ENCODE measurements at regions not wholly inside any gene's neighbourhood (a gene's known extent, or its start where the extent isn't known, plus 50 kb on each side); places are given as distances from the start of the nearest gene placed in this dataset.

DNA sequence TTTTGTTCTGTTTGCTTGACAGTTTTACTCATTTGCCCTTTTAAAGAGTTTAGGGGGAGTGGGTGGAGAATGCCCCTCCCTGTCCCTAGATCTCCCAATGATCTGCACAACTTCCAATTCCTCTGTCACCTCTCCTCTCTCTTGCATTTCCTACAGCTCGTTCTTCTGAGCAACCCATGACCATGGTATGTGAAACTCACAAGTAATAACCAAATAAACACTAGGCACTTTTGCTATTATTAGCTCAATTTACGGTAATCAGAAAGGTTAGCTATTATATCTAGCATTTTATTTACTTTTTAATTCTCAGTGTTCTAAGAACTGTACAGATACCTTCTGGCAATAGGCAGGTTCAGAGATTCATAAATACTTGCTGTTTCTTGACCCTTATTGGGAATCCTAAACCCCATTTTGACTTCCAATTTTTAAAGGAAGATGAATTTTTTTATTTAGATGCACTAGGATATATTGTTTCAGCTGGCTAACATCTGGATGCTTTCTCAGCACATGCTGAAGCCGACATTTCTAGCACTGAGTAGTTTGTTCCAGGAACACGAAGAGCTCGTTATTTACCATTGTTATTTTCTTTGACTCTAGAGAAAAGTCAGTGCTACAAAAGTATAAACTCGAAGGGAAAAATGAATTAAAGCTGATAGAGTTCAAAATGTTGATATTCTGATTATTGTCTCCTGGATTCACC lies 194.7 kb upstream of the TLL1 start:
- TF ChIP-seq, protein P1, sequence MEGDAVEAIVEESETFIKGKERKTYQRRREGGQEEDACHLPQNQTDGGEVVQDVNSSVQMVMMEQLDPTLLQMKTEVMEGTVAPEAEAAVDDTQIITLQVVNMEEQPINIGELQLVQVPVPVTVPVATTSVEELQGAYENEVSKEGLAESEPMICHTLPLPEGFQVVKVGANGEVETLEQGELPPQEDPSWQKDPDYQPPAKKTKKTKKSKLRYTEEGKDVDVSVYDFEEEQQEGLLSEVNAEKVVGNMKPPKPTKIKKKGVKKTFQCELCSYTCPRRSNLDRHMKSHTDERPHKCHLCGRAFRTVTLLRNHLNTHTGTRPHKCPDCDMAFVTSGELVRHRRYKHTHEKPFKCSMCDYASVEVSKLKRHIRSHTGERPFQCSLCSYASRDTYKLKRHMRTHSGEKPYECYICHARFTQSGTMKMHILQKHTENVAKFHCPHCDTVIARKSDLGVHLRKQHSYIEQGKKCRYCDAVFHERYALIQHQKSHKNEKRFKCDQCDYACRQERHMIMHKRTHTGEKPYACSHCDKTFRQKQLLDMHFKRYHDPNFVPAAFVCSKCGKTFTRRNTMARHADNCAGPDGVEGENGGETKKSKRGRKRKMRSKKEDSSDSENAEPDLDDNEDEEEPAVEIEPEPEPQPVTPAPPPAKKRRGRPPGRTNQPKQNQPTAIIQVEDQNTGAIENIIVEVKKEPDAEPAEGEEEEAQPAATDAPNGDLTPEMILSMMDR (IDR thresholded peaks at IDR 0.05; ENCODE audit: unreplicated experiment): no peak
- Mint-ChIP-seq H3K27me3 (ENCODE audit: low read depth) (no peaks in the 10 kb centered on the region), H3K27ac (no peak overlapping the region), H3K9me3 (peaks cover 3% of the 10 kb centered on the region), H3K4me3 (no peak overlapping the region), H3K4me1 (no peaks in the 10 kb centered on the region), H3K36me3 (no peaks in the 10 kb centered on the region)
- no peak for DNase-seq (ENCODE audit: low spot score in 2 of 2, unreplicated experiment in 2 of 2)

DNA sequence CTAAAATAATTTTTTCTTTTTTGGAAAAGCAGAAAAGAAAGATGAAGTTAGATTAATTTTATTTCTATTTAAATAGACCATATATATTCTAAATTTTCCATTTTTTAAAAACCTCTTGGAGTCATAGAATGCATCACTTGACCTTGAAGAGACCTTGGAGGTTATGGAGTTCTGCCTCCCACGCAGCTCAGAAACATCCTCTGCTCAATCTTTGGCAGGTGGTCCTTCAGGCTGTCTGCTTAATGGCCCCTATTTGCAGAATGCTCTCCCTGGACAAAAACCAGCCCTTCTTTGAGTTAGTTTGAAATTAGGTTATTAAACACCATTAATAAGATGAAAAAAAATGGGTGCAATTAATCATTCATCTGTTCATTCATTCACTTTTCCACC lies 194.1 kb upstream of the TLL1 start:
- Mint-ChIP-seq H3K4me1 (no peaks in the 10 kb centered on the region), H3K4me3 (no peak overlapping the region), H3K27me3 (ENCODE audit: low read depth) (no peaks in the 10 kb centered on the region), H3K27ac (no peak overlapping the region), H3K9me3 (peaks cover 3% of the 10 kb centered on the region), H3K36me3 (no peaks in the 10 kb centered on the region)
- no peak for DNase-seq (ENCODE audit: low spot score in 2 of 2, unreplicated experiment in 2 of 2)
- TF ChIP-seq, protein P1 (IDR thresholded peaks at IDR 0.05; ENCODE audit: unreplicated experiment): no peak

DNA sequence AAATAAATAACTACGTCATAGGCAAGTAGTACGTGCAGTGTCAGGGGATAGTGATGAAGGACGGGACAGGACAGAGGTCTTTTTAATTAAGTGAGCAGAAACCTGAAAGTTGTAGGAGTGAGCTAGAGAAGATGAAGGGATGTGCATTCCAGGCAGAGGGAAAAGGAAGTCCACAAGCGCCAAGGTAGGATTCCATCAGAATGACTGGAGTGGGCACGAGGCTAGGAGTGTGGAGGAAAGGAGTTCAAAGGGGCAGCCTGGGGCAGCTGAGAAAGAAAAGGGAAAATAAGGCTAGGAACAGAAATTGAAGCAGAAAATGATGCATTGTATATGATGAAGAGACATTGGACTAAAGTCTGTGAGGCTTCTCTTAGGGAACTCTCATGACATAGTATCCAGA lies 192.2 kb upstream of the TLL1 start:
- Mint-ChIP-seq H3K4me1 (no peaks in the 10 kb centered on the region), H3K27ac (no peak overlapping the region), H3K36me3 (no peaks in the 10 kb centered on the region), H3K9me3 (peaks cover 3% of the 10 kb centered on the region), H3K4me3 (no peak overlapping the region), H3K27me3 (ENCODE audit: low read depth) (no peaks in the 10 kb centered on the region)
- DNase-seq (ENCODE audit: low spot score in 2 of 2, unreplicated experiment in 2 of 2): no peak
- TF ChIP-seq, protein P1 (IDR thresholded peaks at IDR 0.05; ENCODE audit: unreplicated experiment): no peak

DNA sequence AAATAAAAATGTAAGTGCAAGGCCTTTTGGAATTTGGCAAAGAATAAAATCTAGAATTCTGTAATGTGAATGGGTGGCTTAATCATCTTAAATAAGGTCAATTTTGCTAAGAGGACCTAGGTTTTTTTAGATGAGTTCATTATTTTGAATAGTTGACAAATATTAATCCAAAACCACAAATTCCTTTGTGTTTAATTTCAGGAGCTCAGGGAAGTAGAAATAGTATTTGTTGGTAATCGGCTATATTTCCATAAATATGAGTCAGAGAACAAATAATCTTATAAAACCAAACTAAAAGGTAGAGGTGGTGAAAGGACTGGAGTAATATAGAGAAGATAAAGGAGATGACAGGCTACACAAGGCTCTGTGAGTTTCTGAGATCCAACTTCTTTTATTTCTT lies 190.4 kb upstream of the TLL1 start:
- H3K4me1 Mint-ChIP-seq: no peaks in the 10 kb centered on the region
- H3K27ac Mint-ChIP-seq: no peak overlapping the region
- H3K27me3 Mint-ChIP-seq (ENCODE audit: low read depth): no peaks in the 10 kb centered on the region
- TF ChIP-seq, protein P1 (IDR thresholded peaks at IDR 0.05; ENCODE audit: unreplicated experiment): no peak
- H3K4me3 Mint-ChIP-seq: no peak overlapping the region
- no peaks in the 10 kb centered on the region for H3K36me3 Mint-ChIP-seq
- H3K9me3 Mint-ChIP-seq: peaks cover 3% of the 10 kb centered on the region
- no peak for DNase-seq (ENCODE audit: low spot score in 2 of 2, unreplicated experiment in 2 of 2)

DNA sequence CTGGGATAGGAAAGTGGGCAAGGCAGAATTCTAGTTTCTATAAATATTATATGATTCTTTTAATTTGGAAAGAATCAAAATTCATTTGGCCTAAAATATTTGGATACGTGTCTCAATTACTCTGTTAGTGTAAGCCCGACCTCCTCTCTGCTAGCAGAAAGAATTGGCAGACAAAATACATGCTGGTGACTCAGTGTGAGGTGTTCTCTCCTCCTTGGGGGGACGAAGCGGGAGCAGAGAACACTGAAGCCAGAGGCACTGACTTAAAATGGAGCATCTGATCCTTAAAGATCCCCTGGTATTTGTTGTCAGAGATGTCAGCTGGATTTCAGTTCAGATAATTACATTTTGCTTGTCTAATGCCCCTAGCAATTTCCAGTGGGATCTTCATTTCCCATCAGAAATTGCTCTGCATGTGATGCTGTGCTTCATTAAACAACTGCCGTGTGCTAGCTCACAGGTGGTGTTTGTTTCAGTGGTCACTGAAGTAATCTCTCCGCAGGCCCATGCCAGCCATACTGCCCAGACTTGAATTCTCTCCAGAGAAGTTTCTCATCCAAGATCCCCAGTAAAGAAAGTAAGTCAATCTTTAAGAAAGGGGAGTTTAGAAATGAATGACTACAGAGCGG lies 188.7 kb upstream of the TLL1 start:
- H3K36me3 Mint-ChIP-seq: no peaks in the 10 kb centered on the region
- H3K4me3 Mint-ChIP-seq: no peak overlapping the region
- H3K4me1 Mint-ChIP-seq: peaks cover 3% of the 10 kb centered on the region
- TF ChIP-seq, protein P1 (IDR thresholded peaks at IDR 0.05; ENCODE audit: unreplicated experiment): no peak
- H3K27me3 Mint-ChIP-seq (ENCODE audit: low read depth): no peaks in the 10 kb centered on the region
- peaks cover 3% of the 10 kb centered on the region for H3K9me3 Mint-ChIP-seq
- no peak overlapping the region for H3K27ac Mint-ChIP-seq
- no peak for DNase-seq (ENCODE audit: low spot score in 2 of 2, unreplicated experiment in 2 of 2)
